Activated CD8-positive, alpha-beta T cell treated with anti-CD3 and anti-CD28 coated beads for 36 hours (primary cell): ENCODE measurements at regions not wholly inside any gene's neighbourhood (a gene's known extent, or its start where the extent isn't known, plus 50 kb on each side); places are given as distances from the start of the nearest gene placed in this dataset.

Source experiments
- ATAC-seq: fragments of 200-7000 bp; cut with Tn5 transposase; one replicate; pipeline ENCODE4 v1.10.0; 2021; ENCODE audit warnings: mild to moderate bottlenecking, moderate library complexity
- CTCF ChIA-PET: fragments of 350-600 bp; sonication (Branson Sonifier 250); formaldehyde crosslinking; loops from one replicate; lab custom pipeline; 2021; ENCODE audit warnings: antibody characterized with exemption; lab: Charles Lee
- POLR2A ChIA-PET: fragments of 350-600 bp; sonication (Branson Sonifier 250); formaldehyde crosslinking; loops from one replicate; lab custom pipeline; 2021; ENCODE audit warnings: antibody characterized with exemption; lab: Charles Lee
- DNase-seq: peaks from one replicate; pipeline ENCODE4 v3.0.0-alpha.2; 2020
- H3K27ac Mint-ChIP-seq: one replicate; pipeline ENCODE4 v1.8.0; 2021; ENCODE audit warnings: mild to moderate bottlenecking, mixed read lengths
- H3K27me3 Mint-ChIP-seq: one replicate; pipeline ENCODE4 v1.8.0; 2021; ENCODE audit warnings: mixed read lengths
- H3K36me3 Mint-ChIP-seq: one replicate; pipeline ENCODE4 v1.8.0; 2021; ENCODE audit warnings: low read depth, mixed read lengths
- H3K4me1 Mint-ChIP-seq: one replicate; pipeline ENCODE4 v1.8.0; 2021; ENCODE audit warnings: low read depth, mixed read lengths
- H3K4me3 Mint-ChIP-seq: one replicate; pipeline ENCODE4 v1.8.0; 2021; ENCODE audit warnings: mild to moderate bottlenecking, moderate library complexity, mixed read lengths
- H3K9me3 Mint-ChIP-seq: one replicate; pipeline ENCODE4 v1.8.0; 2021; ENCODE audit warnings: mixed read lengths
- intact Hi-C: fragments of 100-400 bp; cut with micrococcal nuclease; formaldehyde crosslinking; loops from one replicate; pipeline ENCODE4 v1.10.0; 2022
- TF ChIP-seq, protein P1 (sequence below): fragments of 200-600 bp; IDR thresholded peaks from one replicate; pipeline ENCODE4 v1.8.0; 2022; ENCODE audit warnings: antibody characterized with exemption, mild to moderate bottlenecking

- Mint-ChIP-seq H3K27me3 (peaks cover 4% of the 10 kb centered on the region), H3K36me3 (no peaks in the 10 kb centered on the region), H3K9me3 (no peaks in the 10 kb centered on the region), H3K4me1 (no peaks in the 10 kb centered on the region), H3K4me3 (no peak overlapping the region), H3K27ac (no peak overlapping the region)
- intact Hi-C loops = no loop called here
- ATAC-seq (no peak), DNase-seq (no peak)
- POLR2A ChIA-PET = no interaction called here
- CTCF ChIA-PET = no interaction called here
- TF ChIP-seq, protein P1, sequence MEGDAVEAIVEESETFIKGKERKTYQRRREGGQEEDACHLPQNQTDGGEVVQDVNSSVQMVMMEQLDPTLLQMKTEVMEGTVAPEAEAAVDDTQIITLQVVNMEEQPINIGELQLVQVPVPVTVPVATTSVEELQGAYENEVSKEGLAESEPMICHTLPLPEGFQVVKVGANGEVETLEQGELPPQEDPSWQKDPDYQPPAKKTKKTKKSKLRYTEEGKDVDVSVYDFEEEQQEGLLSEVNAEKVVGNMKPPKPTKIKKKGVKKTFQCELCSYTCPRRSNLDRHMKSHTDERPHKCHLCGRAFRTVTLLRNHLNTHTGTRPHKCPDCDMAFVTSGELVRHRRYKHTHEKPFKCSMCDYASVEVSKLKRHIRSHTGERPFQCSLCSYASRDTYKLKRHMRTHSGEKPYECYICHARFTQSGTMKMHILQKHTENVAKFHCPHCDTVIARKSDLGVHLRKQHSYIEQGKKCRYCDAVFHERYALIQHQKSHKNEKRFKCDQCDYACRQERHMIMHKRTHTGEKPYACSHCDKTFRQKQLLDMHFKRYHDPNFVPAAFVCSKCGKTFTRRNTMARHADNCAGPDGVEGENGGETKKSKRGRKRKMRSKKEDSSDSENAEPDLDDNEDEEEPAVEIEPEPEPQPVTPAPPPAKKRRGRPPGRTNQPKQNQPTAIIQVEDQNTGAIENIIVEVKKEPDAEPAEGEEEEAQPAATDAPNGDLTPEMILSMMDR = no peak
Measured at GRCh38 chr13:109410868-109411267, 375.5 kb downstream of the IRS2 start.

- H3K36me3 Mint-ChIP-seq = no peaks in the 10 kb centered on the region
- ChIA-PET POLR2A (no interaction called here), CTCF (no interaction called here)
- H3K9me3 Mint-ChIP-seq = no peaks in the 10 kb centered on the region
- DNase-seq (no peak), ATAC-seq (no peak)
- TF ChIP-seq, protein P1 = no peak
- H3K4me1 Mint-ChIP-seq = no peaks in the 10 kb centered on the region
- H3K27me3 Mint-ChIP-seq = peaks cover 4% of the 10 kb centered on the region
- no peak overlapping the region for H3K27ac Mint-ChIP-seq
- no peak overlapping the region for H3K4me3 Mint-ChIP-seq
- intact Hi-C loops = no loop called here
Measured at GRCh38 chr13:109408591-109409382, 377.6 kb downstream of the IRS2 start.

DNA sequence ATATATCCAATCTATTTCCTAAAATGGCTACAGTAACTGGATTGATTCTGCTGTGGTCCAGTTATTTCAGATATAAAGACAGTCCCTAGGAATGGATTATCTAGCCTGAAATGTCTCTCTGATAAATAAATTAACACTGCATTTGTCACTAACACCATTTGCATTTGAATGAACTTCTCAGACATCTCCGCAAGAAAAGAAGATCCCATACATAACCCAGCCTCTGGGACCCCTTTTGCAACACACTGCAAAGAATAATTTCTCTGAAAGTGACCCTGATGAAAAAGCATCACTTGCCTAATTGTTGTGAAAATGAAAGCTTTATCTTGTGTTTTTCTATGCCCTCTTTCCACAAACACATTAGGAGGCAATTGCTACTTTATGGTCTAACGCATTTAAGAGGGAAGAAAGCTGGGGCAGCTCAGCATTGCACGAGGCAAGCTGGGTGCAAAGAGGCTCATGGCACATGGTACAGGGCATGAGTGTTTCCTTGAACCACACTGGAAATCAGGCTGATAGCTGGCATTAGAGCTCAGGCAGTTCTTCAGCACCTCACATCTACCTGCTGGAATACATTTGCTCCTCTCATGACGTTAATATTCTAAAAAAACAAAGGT lies 379.9 kb downstream of the IRS2 start:
- ChIA-PET CTCF (no interaction called here), POLR2A (interaction anchor here (0.8 kb wide), 1 partner anchor 22 kb away, joined by 3 read pairs; no protein-coding TSS in a partner anchor)
- no peaks in the 10 kb centered on the region for H3K9me3 Mint-ChIP-seq
- no peaks in the 10 kb centered on the region for H3K4me1 Mint-ChIP-seq
- H3K27ac Mint-ChIP-seq = no peak overlapping the region
- no peaks in the 10 kb centered on the region for H3K36me3 Mint-ChIP-seq
- TF ChIP-seq, protein P1 = no peak
- ATAC-seq = no peak
- no peak for DNase-seq
- intact Hi-C loops = no loop called here
- H3K27me3 Mint-ChIP-seq = peaks cover 1% of the 10 kb centered on the region
- H3K4me3 Mint-ChIP-seq = no peak overlapping the region

GRCh38 chr13:109403012-109403421 lies 383.4 kb downstream of the IRS2 start:
- DNase-seq = no peak
- TF ChIP-seq, protein P1 = no peak
- intact Hi-C loops = no loop called here
- Mint-ChIP-seq H3K36me3 (no peaks in the 10 kb centered on the region), H3K27me3 (peaks cover 6% of the 10 kb centered on the region), H3K4me3 (no peak overlapping the region), H3K9me3 (no peaks in the 10 kb centered on the region), H3K27ac (no peak overlapping the region), H3K4me1 (no peaks in the 10 kb centered on the region)
- ATAC-seq = no peak
- POLR2A ChIA-PET = no interaction called here
- CTCF ChIA-PET = no interaction called here

DNA sequence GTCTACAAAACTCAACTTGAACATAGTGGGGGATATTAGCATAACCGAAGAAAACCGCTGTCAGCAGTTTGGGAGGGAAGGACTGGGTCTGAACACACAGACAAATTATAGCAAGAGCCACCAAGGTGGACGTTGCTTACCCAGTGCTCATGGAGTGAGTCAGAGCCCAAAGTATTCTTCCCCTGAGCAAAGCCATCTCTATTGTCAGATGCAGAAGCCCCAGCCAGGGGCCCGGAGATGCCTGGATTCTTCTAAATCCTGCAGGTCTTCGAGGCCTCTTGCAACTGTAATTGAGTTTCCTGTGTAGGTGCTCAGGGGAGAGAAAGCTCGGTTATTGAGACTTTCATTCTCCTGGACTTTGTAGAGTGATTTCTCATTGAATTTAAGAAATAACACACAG lies 384.5 kb downstream of the IRS2 start:
- H3K9me3 Mint-ChIP-seq = no peaks in the 10 kb centered on the region
- intact Hi-C loops = no loop called here
- H3K36me3 Mint-ChIP-seq = no peaks in the 10 kb centered on the region
- H3K27ac Mint-ChIP-seq = no peak overlapping the region
- peaks cover 4% of the 10 kb centered on the region for H3K27me3 Mint-ChIP-seq
- TF ChIP-seq, protein P1 = no peak
- no peaks in the 10 kb centered on the region for H3K4me1 Mint-ChIP-seq
- no peak for DNase-seq
- ChIA-PET CTCF (interaction anchor here (1.3 kb wide), 1 partner anchor 10 kb away, joined by 3 read pairs; no protein-coding TSS in a partner anchor), POLR2A (interaction anchor here (0.7 kb wide), 1 partner anchor 20 kb away, joined by 3 read pairs; no protein-coding TSS in a partner anchor)
- H3K4me3 Mint-ChIP-seq = no peak overlapping the region
- no peak for ATAC-seq
